ENCODE measurements at regions not wholly inside any gene's neighbourhood (a gene's known extent, or its start where the extent isn't known, plus 50 kb on each side); places are given as distances from the start of the nearest gene placed in this dataset.

DNA sequence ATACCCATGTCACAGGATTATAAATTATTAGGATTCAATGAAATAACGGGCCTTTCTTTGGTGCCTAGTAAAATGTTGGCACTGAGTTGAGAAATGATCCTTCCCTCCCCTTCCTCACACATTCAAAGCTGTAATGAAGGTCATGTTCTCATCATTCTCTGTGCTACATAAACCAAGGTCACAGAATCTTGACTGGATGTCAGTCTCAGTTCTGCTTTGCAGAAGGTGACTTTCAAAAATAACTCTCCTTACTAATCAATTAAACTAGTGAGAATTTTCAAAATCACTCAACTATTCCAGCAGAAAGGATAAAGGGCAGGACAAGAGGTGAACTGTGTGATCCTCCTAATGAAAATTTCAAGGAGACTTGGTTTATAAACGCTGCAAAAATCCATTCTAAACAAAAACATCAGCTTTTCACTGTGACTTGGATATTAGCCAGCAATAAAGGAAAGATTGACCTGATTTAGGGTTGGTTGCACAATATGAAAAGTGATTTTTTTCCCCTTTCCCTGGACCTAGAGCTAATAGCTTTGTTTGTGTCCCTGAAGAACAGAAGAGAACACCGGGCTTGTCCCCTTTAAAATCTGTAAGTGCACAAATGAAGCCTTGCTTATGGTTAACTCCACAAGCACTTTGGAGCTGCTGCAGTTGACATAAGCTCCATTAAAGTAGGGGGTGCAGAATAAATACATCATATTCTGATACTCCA is 120.1 kb downstream of the SEC16B start:
- TF ChIP-seq, protein P1, sequence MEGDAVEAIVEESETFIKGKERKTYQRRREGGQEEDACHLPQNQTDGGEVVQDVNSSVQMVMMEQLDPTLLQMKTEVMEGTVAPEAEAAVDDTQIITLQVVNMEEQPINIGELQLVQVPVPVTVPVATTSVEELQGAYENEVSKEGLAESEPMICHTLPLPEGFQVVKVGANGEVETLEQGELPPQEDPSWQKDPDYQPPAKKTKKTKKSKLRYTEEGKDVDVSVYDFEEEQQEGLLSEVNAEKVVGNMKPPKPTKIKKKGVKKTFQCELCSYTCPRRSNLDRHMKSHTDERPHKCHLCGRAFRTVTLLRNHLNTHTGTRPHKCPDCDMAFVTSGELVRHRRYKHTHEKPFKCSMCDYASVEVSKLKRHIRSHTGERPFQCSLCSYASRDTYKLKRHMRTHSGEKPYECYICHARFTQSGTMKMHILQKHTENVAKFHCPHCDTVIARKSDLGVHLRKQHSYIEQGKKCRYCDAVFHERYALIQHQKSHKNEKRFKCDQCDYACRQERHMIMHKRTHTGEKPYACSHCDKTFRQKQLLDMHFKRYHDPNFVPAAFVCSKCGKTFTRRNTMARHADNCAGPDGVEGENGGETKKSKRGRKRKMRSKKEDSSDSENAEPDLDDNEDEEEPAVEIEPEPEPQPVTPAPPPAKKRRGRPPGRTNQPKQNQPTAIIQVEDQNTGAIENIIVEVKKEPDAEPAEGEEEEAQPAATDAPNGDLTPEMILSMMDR (IDR thresholded peaks at IDR 0.05; ENCODE audit: low read depth, low read length, poor library complexity, severe bottlenecking): no peak
- no peak for TF ChIP-seq EZH2phosphoT487 (IDR thresholded peaks at IDR 0.05; ENCODE audit: borderline replicate concordance, low read length)

Data from DOHH2 (cell line).